K562 (cell line): ENCODE measurements at regions not wholly inside any gene's neighbourhood (a gene's known extent, or its start where the extent isn't known, plus 50 kb on each side); places are given as distances from the start of the nearest gene placed in this dataset.

Experiments
- ATAC-seq: fragments of 200-7000 bp; cut with Tn5 transposase; 3 replicates; pipeline ENCODE4 v1.9.1; 2020; ENCODE audit warnings: moderate library complexity
- BruUV-seq: library from RNA; stranded (reverse); fragments of 400-500 nt; replicated peaks from 2 replicates; lab custom pipeline; 2021; lab: Mats Ljungman, UMichigan
- CTCF ChIA-PET: fragments of 300-600 bp; formaldehyde crosslinking; extraction: SDS; loops from one replicate; lab custom pipeline; 2021; ENCODE audit warnings: low intra/inter-chr PET ratio; lab: Yijun Ruan, JAX
- POLR2A ChIA-PET: fragments of 300-600, 350-650 bp; sonication (Branson Sonifier 250); formaldehyde crosslinking; extraction: SDS; loops from one replicate; lab custom pipeline; 2021; ENCODE audit warnings: antibody characterized with exemption, inconsistent platforms; lab: Yijun Ruan, JAX
- DNase-seq, 4 experiments: peaks; one replicate each; pipeline versions ENCODE4 v3.0.0 to v3.0.0-alpha.2; 2011 to 2018; ENCODE audit warnings: low spot score in 3 of 4, mixed read lengths in 3 of 4; ENCODE audit errors: extremely low read depth in 1 of 4
- FAIRE-seq: peaks from 2 replicates; lab custom pipeline; 2011; peaks lifted over from hg19 to GRCh38; lab: Jason Lieb, UNC
- H2AFZ ChIP-seq: 2 replicates; pipeline ENCODE4 v1.6.0; 2011; ENCODE audit warnings: low read depth, low read length, control low read depth, inconsistent platforms
- H3K27ac ChIP-seq: fragments of 200-600 bp; 3 replicates; pipeline ENCODE4 v1.8.0; 2011; ENCODE audit warnings: low read depth, mild to moderate bottlenecking, control low read depth, inconsistent platforms, low read length, moderate library complexity, mixed read lengths; ENCODE audit errors: extremely low read depth
- H3K27me3 ChIP-seq, 2 experiments: fragments of 300-600 bp in 1 of 2; 2 replicates in 1 of 2; 3 replicates in 1 of 2; pipeline versions ENCODE4 v1.6.0 to v1.8.0; 2011; ENCODE audit warnings: inconsistent platforms in 2 of 2, low read length in 2 of 2, mild to moderate bottlenecking in 1 of 2, mixed read lengths in 1 of 2, moderate library complexity in 1 of 2; ENCODE audit not compliant: control insufficient read depth in 2 of 2, insufficient read depth in 2 of 2
- H3K36me3 ChIP-seq: fragments of 300-600 bp; 3 replicates; pipeline ENCODE4 v1.8.0; 2011; ENCODE audit warnings: mild to moderate bottlenecking, low read length, inconsistent platforms; ENCODE audit not compliant: control insufficient read depth, insufficient read depth
- H3K4me1 ChIP-seq, 2 experiments: fragments of 200-600 bp in 1 of 2; replicated peaks in 1 of 2; 2 replicates in 1 of 2; 3 replicates in 1 of 2; pipeline versions ENCODE4 v1.5.1 to v1.8.0; 2011; ENCODE audit warnings: inconsistent platforms in 2 of 2, low read length in 2 of 2, mild to moderate bottlenecking in 1 of 2, mixed read lengths in 1 of 2, moderate library complexity in 1 of 2; ENCODE audit not compliant: control insufficient read depth in 2 of 2, insufficient read depth in 2 of 2
- H3K4me2 ChIP-seq: 2 replicates; pipeline ENCODE4 v1.6.1; 2011; ENCODE audit warnings: low read length, control low read depth, inconsistent platforms, mixed read lengths; ENCODE audit not compliant: insufficient read depth
- H3K4me3 ChIP-seq: fragments of 200-600 bp; sonication (generic), shearing (Covaris generic); 2 replicates; pipeline ENCODE4 v1.5.1; 2016; ENCODE audit warnings: control low read depth, inconsistent platforms
- H3K79me2 ChIP-seq: fragments of 200-600 bp; 3 replicates; pipeline ENCODE4 v1.8.0; 2011; ENCODE audit warnings: low read length, inconsistent platforms; ENCODE audit not compliant: control insufficient read depth, insufficient read depth
- H3K9ac ChIP-seq, 2 experiments: 2 replicates each; pipeline versions ENCODE4 v1.6.0 to v1.6.1; 2011; ENCODE audit warnings: low read depth in 2 of 2, low read length in 2 of 2, control low read depth in 1 of 2, inconsistent platforms in 1 of 2, mild to moderate bottlenecking in 1 of 2, mixed read lengths in 1 of 2; ENCODE audit not compliant: insufficient read depth in 1 of 2
- H3K9me1 ChIP-seq: one replicate; pipeline ENCODE4 v1.6.0; 2011; ENCODE audit warnings: inconsistent platforms, mild to moderate bottlenecking, low read length, moderate library complexity; ENCODE audit not compliant: control insufficient read depth, insufficient read depth
- H3K9me3 ChIP-seq: replicated peaks from 2 replicates; pipeline ENCODE4 v1.5.1; 2011; ENCODE audit warnings: low read depth, low read length, inconsistent platforms; ENCODE audit not compliant: control insufficient read depth, insufficient read depth
- H4K20me1 ChIP-seq: replicated peaks from 2 replicates; pipeline ENCODE4 v1.6.1; 2011; ENCODE audit warnings: low read length, inconsistent platforms, mixed read lengths; ENCODE audit not compliant: control insufficient read depth, insufficient read depth
- CBX2 ChIP-seq: fragments of 200-600 bp; sonication (generic); IDR thresholded peaks from one replicate; pipeline ENCODE4 v1.6.1; 2012; ENCODE audit warnings: mild to moderate bottlenecking, low read length, inconsistent platforms; ENCODE audit not compliant: insufficient read depth, poor library complexity, severe bottlenecking
- FOXJ3 ChIP-seq: sonication (generic); formaldehyde crosslinking; IDR thresholded peaks from 2 replicates; pipeline ENCODE4 v1.4.0; 2020; ENCODE audit warnings: mild to moderate bottlenecking, missing genetic modification reagents
- FOXM1 ChIP-seq, 2 experiments: fragments of 450-650 bp in 1 of 2; sonication (generic) in 1 of 2; formaldehyde crosslinking in 1 of 2; IDR thresholded peaks; 2 replicates each; pipeline versions ENCODE4 v1.6.1 to v1.9.0; 2017 to 2022; ENCODE audit warnings: low read depth in 2 of 2, mild to moderate bottlenecking in 2 of 2, missing genetic modification reagents in 1 of 2, moderate library complexity in 1 of 2
- TBP ChIP-seq: optimal IDR thresholded peaks from 2 replicates; pipeline ENCODE3; 2011; ENCODE audit warnings: low read depth, low read length, improper control_type of control experiment
- TCF7 ChIP-seq: sonication (generic); IDR thresholded peaks from 2 replicates; pipeline ENCODE4 v1.6.1; 2016; ENCODE audit warnings: antibody characterized with exemption, borderline replicate concordance
- TCF7L2 ChIP-seq: fragments of 150-350 bp; IDR thresholded peaks from 2 replicates; pipeline ENCODE4 v1.6.1; 2016; ENCODE audit warnings: low read depth, mild to moderate bottlenecking, low read length, moderate library complexity
- U2AF1 ChIP-seq: fragments of 200-400 bp; formaldehyde crosslinking; optimal IDR thresholded peaks from 2 replicates; pipeline ENCODE3; 2017; ENCODE audit warnings: mild to moderate bottlenecking, low read depth, low read length, moderate library complexity
- ZNF668 ChIP-seq: fragments of 250-450 bp; sonication (Bioruptor Pico); IDR thresholded peaks from 2 replicates; pipeline ENCODE4 v1.8.0; 2022; ENCODE audit warnings: mild to moderate bottlenecking, inconsistent platforms
- WGBS: fragments of 100-300 bp; shearing (Covaris generic); methylation state at CpG from one replicate; pipeline ENCODE4 v1.1.6; 2016; ENCODE audit warnings: low coverage, mixed read lengths; ENCODE audit not compliant: insufficient coverage; ENCODE audit errors: missing lambda C conversion rate; 5-methylcytosine and 5-hydroxymethylcytosine counted together
- in situ Hi-C: fragments of 300-500 bp; cut with MboI; formaldehyde crosslinking; loops from 4 replicates; pipeline ENCODE4 v1.15.0; 2018; ENCODE audit warnings: inconsistent platforms, mixed read lengths
- intact Hi-C: fragments of 100-400 bp; cut with micrococcal nuclease; formaldehyde crosslinking; loops from 2 replicates; pipeline ENCODE4 v1.14.2; 2022
- TF ChIP-seq, protein P1 (sequence below): fragments of 450-650 bp; formaldehyde crosslinking; IDR thresholded peaks from 2 replicates; pipeline ENCODE4 v1.4.0; 2020; ENCODE audit warnings: mild to moderate bottlenecking, moderate library complexity

GRCh38 chr14:54220704-54221431 is 175.9 kb upstream of the CDKN3 start:
- ChIA-PET CTCF (no interaction called here), POLR2A (no interaction called here)
- FAIRE-seq (no peak), DNase-seq (no peak), ATAC-seq (no peak)
- Histone ChIP-seq H3K4me1 (no peaks in the 10 kb centered on the region), H3K9ac (no peak overlapping the region), H3K36me3 (no peaks in the 10 kb centered on the region), H3K4me2 (no peak overlapping the region), H4K20me1 (no peaks in the 10 kb centered on the region), H3K9me1 (no peaks in the 10 kb centered on the region), H3K27me3 (peaks cover 4 to 18% of the 10 kb centered on the region in 2 experiments; a peak in 3 of 5 replicates), H3K4me3 (no peak overlapping the region), H2AFZ (no peak overlapping the region), H3K79me2 (no peaks in the 10 kb centered on the region), H3K9me3 (no peaks in the 10 kb centered on the region), H3K27ac (no peak overlapping the region)
- TF ChIP-seq ZNF668 (CRISPR knock-in tag) (no peak), TCF7L2 (no peak), TBP (no peak), CBX2 (no peak)
- BruUV-seq = no TSS peak
- in situ Hi-C loops = no loop called here
- intact Hi-C loops = no loop called here
- WGBS = 0% methylated on average over 5 of the region's 5 CpGs

GRCh38 chr14:54221432-54221803 is 175.4 kb upstream of the CDKN3 start:
- no peak overlapping the region for H3K4me3 ChIP-seq
- CTCF ChIA-PET = no interaction called here
- peaks cover 4 to 18% of the 10 kb centered on the region in 2 experiments; a peak in 3 of 5 replicates for H3K27me3 ChIP-seq
- WGBS = 0% methylated on average over 3 of the region's 3 CpGs
- H3K9me1 ChIP-seq = no peaks in the 10 kb centered on the region
- no peak for DNase-seq
- no peaks in the 10 kb centered on the region for H3K4me1 ChIP-seq
- no peak for FAIRE-seq
- POLR2A ChIA-PET = no interaction called here
- H3K4me2 ChIP-seq = no peak overlapping the region
- no peak for ATAC-seq
- no peak overlapping the region for H3K9ac ChIP-seq
- H3K36me3 ChIP-seq = no peaks in the 10 kb centered on the region
- no peak overlapping the region for H2AFZ ChIP-seq
- no peaks in the 10 kb centered on the region for H4K20me1 ChIP-seq
- intact Hi-C loops = no loop called here
- no TSS peak for BruUV-seq
- H3K27ac ChIP-seq = no peak overlapping the region
- in situ Hi-C loops = no loop called here
- H3K9me3 ChIP-seq = no peaks in the 10 kb centered on the region
- no peaks in the 10 kb centered on the region for H3K79me2 ChIP-seq
- TF ChIP-seq U2AF1 = no peak
- no peak for TF ChIP-seq FOXJ3 (CRISPR knock-in tag)
- TF ChIP-seq, protein P1, sequence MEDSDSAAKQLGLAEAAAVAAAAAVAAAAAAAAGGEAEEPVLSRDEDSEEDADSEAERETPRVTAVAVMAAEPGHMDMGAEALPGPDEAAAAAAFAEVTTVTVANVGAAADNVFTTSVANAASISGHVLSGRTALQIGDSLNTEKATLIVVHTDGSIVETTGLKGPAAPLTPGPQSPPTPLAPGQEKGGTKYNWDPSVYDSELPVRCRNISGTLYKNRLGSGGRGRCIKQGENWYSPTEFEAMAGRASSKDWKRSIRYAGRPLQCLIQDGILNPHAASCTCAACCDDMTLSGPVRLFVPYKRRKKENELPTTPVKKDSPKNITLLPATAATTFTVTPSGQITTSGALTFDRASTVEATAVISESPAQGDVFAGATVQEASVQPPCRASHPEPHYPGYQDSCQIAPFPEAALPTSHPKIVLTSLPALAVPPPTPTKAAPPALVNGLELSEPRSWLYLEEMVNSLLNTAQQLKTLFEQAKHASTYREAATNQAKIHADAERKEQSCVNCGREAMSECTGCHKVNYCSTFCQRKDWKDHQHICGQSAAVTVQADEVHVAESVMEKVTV (CRISPR knock-in tag) = no peak
- no peak for TF ChIP-seq TCF7
- no peak for TF ChIP-seq FOXM1 (IDR thresholded peaks at IDR 0.05; ENCODE audit: low read depth)
- no peak for TF ChIP-seq FOXM1 (CRISPR knock-in tag; IDR thresholded peaks at IDR 0.05; ENCODE audit: low read depth)
